NCI-H345 treated with DMSO at 0.1 percent for 48 hours (cell line): ENCODE measurements at regions not wholly inside any gene's neighbourhood (a gene's known extent, or its start where the extent isn't known, plus 50 kb on each side); places are given as distances from the start of the nearest gene placed in this dataset.

Experiments used
- DNase-seq: peaks from one replicate; lab custom pipeline; 2025; ENCODE audit not compliant: unreplicated experiment; lab: John Stamatoyannopoulos, UW

GRCh38 chr18:39030124-39030655 lies 1464.6 kb upstream of the CELF4 start:
- DNase-seq: no peak

DNA sequence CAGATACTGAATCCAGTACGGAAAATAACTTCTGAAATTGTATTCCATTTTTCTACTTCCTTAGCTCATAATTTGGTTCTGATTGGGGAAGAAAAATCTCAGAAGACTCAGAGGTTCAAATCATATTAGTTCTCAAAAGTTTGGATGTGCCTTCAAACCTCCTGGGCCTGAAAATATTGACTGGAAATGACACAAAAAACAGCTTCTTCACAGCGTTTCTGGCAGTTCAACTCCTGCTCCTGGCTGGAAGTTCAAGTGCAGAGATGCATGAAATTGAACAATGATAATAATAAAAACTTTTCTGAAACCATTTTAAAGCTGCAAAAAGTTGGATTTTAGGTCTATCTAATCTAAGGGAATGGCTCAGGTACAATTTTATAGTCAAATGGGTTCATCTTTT lies 1459.9 kb upstream of the CELF4 start:
- no peak for DNase-seq

DNA sequence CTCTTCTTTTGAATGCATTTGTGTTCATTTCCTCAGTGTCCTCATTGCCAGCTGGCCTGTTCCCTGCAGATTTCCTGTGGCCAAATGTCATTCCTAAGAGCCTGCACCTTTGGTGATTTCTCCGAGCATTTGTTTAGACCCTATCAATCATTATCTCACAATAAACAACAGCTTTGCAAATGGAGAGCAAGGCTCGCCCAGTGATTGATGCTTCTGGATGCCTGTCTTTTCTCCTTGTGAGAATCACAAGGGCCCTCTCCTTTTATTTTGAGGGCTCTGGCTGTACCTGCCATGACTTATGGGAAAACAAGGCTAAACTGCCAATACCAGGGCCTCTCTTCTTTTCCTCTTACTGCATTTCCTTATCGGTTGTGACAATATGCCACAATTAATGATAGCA lies 1454.4 kb upstream of the CELF4 start:
- DNase-seq: peak; percentile 28

- no peak for DNase-seq
Observed at GRCh38 chr18:39007031-39007902, 1441.7 kb upstream of the CELF4 start.

DNA sequence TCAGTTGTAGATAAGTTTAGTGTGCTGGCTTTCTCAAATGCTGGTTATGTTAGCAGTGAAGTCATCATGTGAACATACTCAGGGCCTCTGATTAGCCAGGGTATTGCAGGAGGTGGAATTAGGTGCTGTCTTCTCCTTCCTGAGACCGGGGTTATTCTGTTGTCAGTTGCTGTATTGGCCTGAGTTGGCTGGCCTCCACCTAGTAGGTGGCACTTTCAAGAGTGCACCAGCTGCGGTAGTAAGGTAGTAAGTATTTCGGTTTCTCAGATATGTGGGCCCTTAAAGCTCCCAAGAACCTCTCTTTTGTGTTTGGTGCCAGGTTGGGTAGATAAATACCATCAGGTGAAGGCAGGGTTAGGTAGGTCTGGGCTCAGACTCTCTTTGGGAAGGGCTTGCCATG lies 1430.5 kb upstream of the CELF4 start:
- DNase-seq: no peak

- DNase-seq: no peak
Observed at GRCh38 chr18:38993342-38993741, 1427.7 kb upstream of the CELF4 start.

DNA sequence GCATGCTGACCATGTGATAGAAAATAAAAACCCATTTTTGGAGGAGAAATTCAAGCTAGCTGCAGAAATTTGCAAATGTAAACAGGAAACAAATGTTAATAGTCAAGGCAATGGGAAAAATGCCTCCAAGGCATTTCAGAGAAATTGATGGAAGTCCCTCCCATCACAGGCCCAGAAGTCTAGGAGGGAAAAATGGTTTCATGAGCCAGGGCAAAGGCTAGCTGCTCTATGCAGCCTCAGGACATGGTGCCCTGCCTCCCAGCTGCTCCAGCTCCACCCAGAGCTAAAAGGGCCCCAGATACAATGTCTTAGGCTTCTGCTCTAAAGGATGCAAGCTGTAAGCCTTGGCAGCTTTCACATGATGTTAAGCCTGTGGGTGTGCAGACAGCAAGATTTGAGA lies 1419.4 kb upstream of the CELF4 start:
- DNase-seq: no peak

DNA sequence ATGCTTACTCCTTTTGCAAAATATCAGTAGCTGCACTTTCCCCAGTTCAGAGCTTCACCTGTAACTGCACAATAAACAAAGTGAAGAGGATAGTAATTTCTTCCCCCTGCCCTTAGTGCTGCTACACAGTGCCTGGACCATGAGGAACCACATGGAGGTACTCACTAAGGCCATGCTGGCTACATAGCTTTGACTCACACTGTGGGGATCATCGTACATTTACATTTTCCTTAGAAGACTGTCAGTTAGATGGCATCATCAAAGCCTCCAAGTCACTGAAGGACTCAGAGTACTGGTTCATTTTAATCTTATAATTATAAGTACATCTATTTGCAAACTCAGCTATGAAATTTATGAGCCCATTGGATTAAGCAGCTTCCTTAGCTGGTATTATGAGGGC lies 1416.5 kb upstream of the CELF4 start:
- DNase-seq: no peak

- no peak for DNase-seq
Observed at GRCh38 chr18:38981389-38981788, 1415.8 kb upstream of the CELF4 start.

GRCh38 chr18:38980420-38980819 lies 1414.8 kb upstream of the CELF4 start:
- DNase-seq: no peak

GRCh38 chr18:38972571-38972970 lies 1407.0 kb upstream of the CELF4 start:
- no peak for DNase-seq

DNA sequence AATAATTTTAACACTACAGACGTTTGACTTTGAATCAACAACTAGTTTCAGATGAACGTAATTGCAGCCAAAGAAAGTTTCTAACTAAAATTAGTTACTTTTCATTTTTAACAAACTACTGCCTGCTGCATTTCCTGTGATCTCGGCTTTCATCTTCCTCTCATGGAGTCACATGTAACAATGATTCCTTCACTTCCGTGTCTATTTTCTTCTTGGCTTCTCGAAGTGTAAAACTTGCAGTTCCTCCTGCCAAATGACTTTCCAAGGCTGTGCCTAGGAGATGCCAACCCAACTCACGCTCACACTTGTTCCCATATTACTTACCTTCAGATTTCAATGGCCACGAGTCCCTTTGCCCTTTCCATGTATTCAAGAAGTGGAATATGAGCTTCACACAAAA lies 1406.3 kb upstream of the CELF4 start:
- DNase-seq: no peak

DNA sequence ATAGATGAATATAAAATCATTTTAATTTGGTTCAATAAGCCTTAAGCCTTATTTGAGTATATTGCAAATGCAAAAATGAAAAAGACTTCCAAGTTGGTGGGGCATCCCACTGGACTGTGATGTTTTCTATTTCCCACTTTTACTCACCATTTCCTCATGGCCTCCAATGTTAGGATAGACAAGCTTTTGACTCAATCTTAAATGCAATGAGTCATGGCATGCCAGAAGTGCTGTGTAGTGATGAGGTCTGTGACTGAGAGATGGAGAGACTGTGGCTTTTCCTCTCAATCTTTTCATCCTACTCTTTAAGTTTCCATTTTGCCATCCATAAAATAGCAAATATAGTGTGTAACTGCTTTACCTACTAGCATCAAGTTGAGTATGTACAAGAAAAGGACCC lies 1401.2 kb upstream of the CELF4 start:
- no peak for DNase-seq

DNA sequence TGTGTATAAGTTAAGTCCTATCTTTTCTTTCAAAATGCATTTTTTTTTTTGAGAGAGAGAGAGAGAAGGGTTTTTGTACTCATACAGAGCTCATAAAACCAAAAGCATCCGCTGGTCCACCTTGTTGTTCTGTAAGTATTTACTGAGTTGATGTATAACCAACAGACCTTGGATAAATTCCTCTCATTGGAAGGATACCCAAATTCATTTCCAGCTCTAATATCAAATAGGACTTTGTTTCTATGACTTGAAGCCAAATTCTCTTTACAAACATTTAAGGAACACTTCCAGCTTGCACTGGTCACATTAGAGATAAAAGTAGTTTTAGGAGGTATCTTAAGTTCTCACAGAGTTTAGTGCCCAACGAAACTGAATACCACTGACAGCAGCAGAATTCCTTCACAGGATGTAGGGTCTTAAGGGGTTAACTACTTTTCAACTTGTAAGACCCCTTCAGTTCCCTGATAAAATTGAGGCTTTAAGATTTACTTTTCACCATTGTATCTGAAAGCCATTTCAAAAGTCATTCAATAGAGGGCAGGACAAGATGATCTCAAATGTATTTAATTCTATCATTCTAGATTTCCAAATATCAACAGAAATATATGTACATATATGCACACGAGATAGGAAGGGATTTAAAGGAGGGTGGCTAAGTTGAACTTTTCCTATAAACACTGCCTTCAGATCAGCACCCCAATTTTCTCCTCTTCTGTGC lies 1398.5 kb upstream of the CELF4 start:
- DNase-seq: no peak

- peak; percentile 73 for DNase-seq
Observed at GRCh38 chr18:38961880-38962279, 1396.3 kb upstream of the CELF4 start.

DNA sequence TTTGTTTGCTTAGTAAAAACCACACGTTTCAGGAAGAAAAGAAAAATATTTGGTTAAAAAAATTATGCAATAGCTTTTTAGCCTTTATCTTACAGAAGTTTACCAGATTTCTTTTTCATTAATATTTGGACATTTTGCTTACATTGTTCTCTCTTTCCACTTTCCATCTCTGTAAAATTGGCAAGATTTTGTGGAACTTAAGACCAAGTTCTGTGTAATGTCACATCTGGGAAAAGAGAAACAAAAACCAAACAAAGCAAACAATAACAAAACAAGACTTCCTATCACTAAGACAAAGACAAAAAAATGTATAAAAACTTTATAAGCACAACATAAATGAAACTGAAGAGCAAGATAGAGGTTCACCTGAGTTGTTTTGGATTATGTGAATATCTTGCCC lies 1392.1 kb upstream of the CELF4 start:
- DNase-seq: no peak

GRCh38 chr18:38956068-38956467 lies 1390.5 kb upstream of the CELF4 start:
- DNase-seq: no peak

DNA sequence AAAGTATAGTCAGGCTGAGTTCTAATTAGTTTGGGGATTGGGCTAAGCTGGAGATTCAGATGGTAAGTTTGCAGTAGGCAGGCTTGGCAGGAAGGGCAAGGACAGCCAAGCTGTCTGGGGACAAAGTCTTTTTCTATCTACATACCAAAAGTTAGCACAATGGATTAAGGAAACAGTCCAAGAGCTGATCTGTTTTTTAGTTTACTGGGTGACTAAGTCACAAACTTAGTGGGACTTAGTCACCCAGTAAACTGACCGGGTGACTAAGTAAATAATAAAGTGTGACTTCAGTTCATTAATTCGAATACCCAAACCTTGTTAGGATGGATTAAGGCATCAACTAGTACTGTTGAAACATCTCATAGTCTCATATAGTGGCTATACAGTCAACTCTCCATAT lies 1386.0 kb upstream of the CELF4 start:
- no peak for DNase-seq

DNA sequence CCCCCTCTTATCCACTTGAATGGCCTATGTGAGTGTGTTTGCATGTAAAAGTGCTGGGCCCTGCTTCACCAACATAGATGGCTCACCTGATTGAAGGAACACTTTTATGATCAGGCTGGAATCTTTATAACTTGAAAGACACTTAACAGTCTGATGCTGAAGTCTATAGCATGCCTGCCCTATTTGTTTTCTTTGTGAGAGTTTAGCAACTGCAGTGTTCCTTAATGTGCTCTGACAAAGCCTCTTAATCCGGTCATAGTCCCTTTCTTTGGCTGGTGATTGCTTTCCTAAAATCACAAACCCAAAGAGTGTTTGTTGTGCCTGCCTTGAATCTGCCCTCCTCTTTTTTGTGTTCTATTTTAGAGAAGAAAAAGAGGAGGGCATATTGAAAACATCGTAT lies 1382.8 kb upstream of the CELF4 start:
- DNase-seq: no peak

DNA sequence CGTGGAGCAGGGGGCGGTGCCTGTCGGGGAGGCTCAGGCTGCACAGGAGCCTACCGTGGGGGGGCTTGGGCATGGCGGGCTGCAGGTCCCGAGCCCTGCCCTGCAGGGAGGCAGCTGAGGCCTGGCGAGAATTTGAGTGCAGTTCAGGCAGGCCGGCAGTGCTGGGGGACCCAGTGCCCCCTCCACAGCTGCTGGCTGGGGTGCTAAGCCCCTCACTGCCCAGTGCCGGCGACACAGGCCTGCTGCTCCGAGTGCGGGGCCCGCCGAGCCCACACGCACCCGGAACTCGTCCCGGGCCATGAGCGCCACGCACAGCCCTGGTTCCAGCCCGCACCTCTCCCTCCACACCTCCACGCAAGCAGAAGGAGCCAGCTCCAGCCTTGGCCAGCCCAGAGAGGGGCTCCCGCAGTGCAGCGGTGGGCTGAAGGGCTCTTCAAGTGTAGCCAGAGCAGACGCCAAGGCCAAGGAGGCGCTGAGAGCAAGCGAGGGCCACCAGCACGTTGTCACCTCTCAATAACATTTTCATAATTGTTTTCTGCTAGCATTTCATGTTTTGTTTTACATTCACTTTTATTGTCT lies 1378.9 kb upstream of the CELF4 start:
- no peak for DNase-seq

- DNase-seq: no peak
Observed at GRCh38 chr18:38941711-38942561, 1376.3 kb upstream of the CELF4 start.
